ENCODE measurements at regions not wholly inside any gene's neighbourhood (a gene's known extent, or its start where the extent isn't known, plus 50 kb on each side); places are given as distances from the start of the nearest gene placed in this dataset.

- no peak for DNase-seq
- H3K9me3 ChIP-seq, result no peaks in the 10 kb centered on the region
- TF ChIP-seq CTCF (IDR thresholded peaks at IDR 0.05), result no peak
- WGBS, 3 donors, result 51 to 66% (median 59%) methylated on average over 1 of the region's 1 CpG
- no peak overlapping the region for H3K27ac ChIP-seq
- intact Hi-C loops (cut with DNase I), result no loop called here
- no peak for ATAC-seq
- no peaks in the 10 kb centered on the region for H3K27me3 ChIP-seq (ENCODE audit: insufficient read depth in 3 of 3, low read length in 2 of 3)
- H3K4me1 ChIP-seq, result no peaks in the 10 kb centered on the region
- H3K36me3 ChIP-seq (ENCODE audit: insufficient read depth in 1 of 2, low read depth in 1 of 2), result no peaks in the 10 kb centered on the region
- H3K4me3 ChIP-seq, result no peak overlapping the region
These were observed 1038.6 kb downstream of the TUSC7 start for GRCh38 chr3:117748131-117748530.

GRCh38 chr3:117750674-117751269 lies 1041.2 kb downstream of the TUSC7 start:
- TF ChIP-seq CTCF (IDR thresholded peaks at IDR 0.05), result no peak
- Histone ChIP-seq H3K27me3 (ENCODE audit: insufficient read depth in 3 of 3, low read length in 2 of 3) (no peaks in the 10 kb centered on the region), H3K4me3 (no peak overlapping the region), H3K9me3 (no peaks in the 10 kb centered on the region), H3K27ac (no peak overlapping the region), H3K36me3 (ENCODE audit: insufficient read depth in 1 of 2, low read depth in 1 of 2) (no peaks in the 10 kb centered on the region), H3K4me1 (no peaks in the 10 kb centered on the region)
- intact Hi-C loops (cut with DNase I), result no loop called here
- 67 to 74% (median 71%) methylated on average over 4 of the region's 4 CpGs for WGBS, 3 donors
- ATAC-seq (no peak), DNase-seq (no peak)

GRCh38 chr3:117751651-117752050 lies 1042.1 kb downstream of the TUSC7 start:
- intact Hi-C loops (cut with DNase I), result no loop called here
- WGBS, 3 donors, result 79 to 86% (median 84%) methylated on average over 4 of the region's 4 CpGs
- Histone ChIP-seq H3K9me3 (no peaks in the 10 kb centered on the region), H3K27me3 (ENCODE audit: insufficient read depth in 3 of 3, low read length in 2 of 3) (no peaks in the 10 kb centered on the region), H3K4me1 (no peaks in the 10 kb centered on the region), H3K4me3 (no peak overlapping the region), H3K36me3 (ENCODE audit: insufficient read depth in 1 of 2, low read depth in 1 of 2) (no peaks in the 10 kb centered on the region), H3K27ac (no peak overlapping the region)
- DNase-seq (no peak), ATAC-seq (no peak)
- no peak for TF ChIP-seq CTCF (IDR thresholded peaks at IDR 0.05)

- Histone ChIP-seq H3K27me3 (ENCODE audit: insufficient read depth in 3 of 3, low read length in 2 of 3) (no peaks in the 10 kb centered on the region), H3K4me3 (no peak overlapping the region), H3K27ac (no peak overlapping the region), H3K36me3 (ENCODE audit: insufficient read depth in 1 of 2, low read depth in 1 of 2) (no peaks in the 10 kb centered on the region), H3K4me1 (no peaks in the 10 kb centered on the region), H3K9me3 (no peaks in the 10 kb centered on the region)
- intact Hi-C loops (cut with DNase I), result no loop called here
- WGBS, 3 donors, result 68 to 84% (median 73%) methylated on average over 3 of the region's 3 CpGs
- ATAC-seq (no peak), DNase-seq (no peak)
- no peak for TF ChIP-seq CTCF (IDR thresholded peaks at IDR 0.05)
These were observed 1043.6 kb downstream of the TUSC7 start for GRCh38 chr3:117752984-117753717.
